ENCODE measurements at regions not wholly inside any gene's neighbourhood (a gene's known extent, or its start where the extent isn't known, plus 50 kb on each side); places are given as distances from the start of the nearest gene placed in this dataset.

- Histone ChIP-seq H2AFZ (no peak overlapping the region), H3K27ac (no peak overlapping the region), H3K9me3 (ENCODE audit: low read depth) (no peaks in the 10 kb centered on the region), H3K27me3 (peaks cover 48% of the 10 kb centered on the region), H3K4me3 (no peak overlapping the region), H3K4me2 (no peak overlapping the region), H3K9me2 (replicated peaks; ENCODE audit: insufficient read depth) (no peaks in the 10 kb centered on the region), H3K79me2 (no peaks in the 10 kb centered on the region), H4K20me1 (ENCODE audit: insufficient read depth, poor library complexity, severe bottlenecking) (no peaks in the 10 kb centered on the region), H3K36me3 (replicated peaks; ENCODE audit: insufficient read depth, low read depth) (no peaks in the 10 kb centered on the region), H3K4me1 (ENCODE audit: insufficient read depth) (peaks cover 7% of the 10 kb centered on the region)
- DNase-seq (ENCODE audit: low spot score): no peak
- WGBS (ENCODE audit: low lambda C conversion rate, missing lambda C conversion rate): 99% methylated on average over 33 of the region's 34 CpGs
- TF ChIP-seq EZH2phosphoT487 (IDR thresholded peaks at IDR 0.05; ENCODE audit: low read depth, severe bottlenecking, unreplicated experiment) (no peak), CTCF (IDR thresholded peaks at IDR 0.05; ENCODE audit: poor library complexity) (no peak), EZH2 (IDR thresholded peaks at IDR 0.05; ENCODE audit: borderline replicate concordance) (no peak)
Observed at GRCh38 chr13:53200075-53200474, 171.5 kb downstream of the OLFM4 start.

- Histone ChIP-seq H2AFZ (no peak overlapping the region), H3K79me2 (no peaks in the 10 kb centered on the region), H3K27me3 (peaks cover 49% of the 10 kb centered on the region), H3K4me3 (no peak overlapping the region), H3K27ac (no peak overlapping the region), H4K20me1 (ENCODE audit: insufficient read depth, poor library complexity, severe bottlenecking) (no peaks in the 10 kb centered on the region), H3K4me2 (peak overlapping the region; percentile 73), H3K4me1 (ENCODE audit: insufficient read depth) (peaks cover 7% of the 10 kb centered on the region), H3K9me3 (ENCODE audit: low read depth) (no peaks in the 10 kb centered on the region), H3K36me3 (replicated peaks; ENCODE audit: insufficient read depth, low read depth) (no peaks in the 10 kb centered on the region), H3K9me2 (replicated peaks; ENCODE audit: insufficient read depth) (no peaks in the 10 kb centered on the region)
- WGBS (ENCODE audit: low lambda C conversion rate, missing lambda C conversion rate): 34% methylated on average over 69 of the region's 121 CpGs
- DNase-seq (ENCODE audit: low spot score): peak; percentile 89
- TF ChIP-seq EZH2 (IDR thresholded peaks at IDR 0.05; ENCODE audit: borderline replicate concordance) (no peak), CTCF (IDR thresholded peaks at IDR 0.05; ENCODE audit: poor library complexity) (peak; percentile 86)
Observed at GRCh38 chr13:53200498-53201453, 172.2 kb downstream of the OLFM4 start.

GRCh38 chr13:53201454-53202225 lies 173.0 kb downstream of the OLFM4 start:
- Histone ChIP-seq H3K4me1 (ENCODE audit: insufficient read depth) (peaks cover 3% of the 10 kb centered on the region), H3K9me3 (ENCODE audit: low read depth) (no peaks in the 10 kb centered on the region), H3K4me2 (peak overlapping the region; percentile 73), H4K20me1 (ENCODE audit: insufficient read depth, poor library complexity, severe bottlenecking) (no peaks in the 10 kb centered on the region), H3K79me2 (no peaks in the 10 kb centered on the region), H3K36me3 (replicated peaks; ENCODE audit: insufficient read depth, low read depth) (no peaks in the 10 kb centered on the region), H3K27me3 (peaks cover 49% of the 10 kb centered on the region), H3K27ac (no peak overlapping the region), H3K9me2 (replicated peaks; ENCODE audit: insufficient read depth) (no peaks in the 10 kb centered on the region), H3K4me3 (no peak overlapping the region), H2AFZ (no peak overlapping the region)
- peak; percentile 49 for DNase-seq (ENCODE audit: low spot score)
- 34% methylated on average over 50 of the region's 74 CpGs for WGBS (ENCODE audit: low lambda C conversion rate, missing lambda C conversion rate)
- no peak for TF ChIP-seq EZH2phosphoT487 (IDR thresholded peaks at IDR 0.05; ENCODE audit: low read depth, severe bottlenecking, unreplicated experiment)
- peak; percentile 43 for TF ChIP-seq CTCF (IDR thresholded peaks at IDR 0.05; ENCODE audit: poor library complexity)
- no peak for TF ChIP-seq EZH2 (IDR thresholded peaks at IDR 0.05; ENCODE audit: borderline replicate concordance)
